ENCODE measurements at regions not wholly inside any gene's neighbourhood (a gene's known extent, or its start where the extent isn't known, plus 50 kb on each side); places are given as distances from the start of the nearest gene placed in this dataset.

GRCh38 chr2:120809151-120809550, 73.5 kb downstream of the GLI2 start:
- ChIA-PET CTCF (interaction anchor here (0.5 kb wide), 1 partner anchor 127 kb away, joined by 3 read pairs; no protein-coding TSS in a partner anchor), POLR2A (no interaction called here)
- Histone ChIP-seq H3K4me3 (ENCODE audit: low read depth, low read length) (no peak overlapping the region), H3K27me3 (replicated peaks; ENCODE audit: control insufficient read depth, insufficient read depth, low read length) (0 out of 2 replicates have a peak, but pooled peaks cover under 1% of the 10 kb centered on the region), H3K36me3 (ENCODE audit: control insufficient read depth, insufficient read depth, low read length) (no peaks in the 10 kb centered on the region), H3K9me3 (no peaks in the 10 kb centered on the region), H3K4me1 (no peaks in the 10 kb centered on the region)
- Mint-ChIP-seq H3K36me3 (ENCODE audit: insufficient read depth, unreplicated experiment) (no peaks in the 10 kb centered on the region), H3K27me3 (ENCODE audit: insufficient read depth, unreplicated experiment) (peaks cover 13% of the 10 kb centered on the region), H3K9me3 (ENCODE audit: unreplicated experiment) (no peaks in the 10 kb centered on the region), H3K27ac (ENCODE audit: unreplicated experiment) (no peak overlapping the region), H3K4me3 (ENCODE audit: unreplicated experiment) (no peak overlapping the region), H3K4me1 (ENCODE audit: low read depth, unreplicated experiment) (no peaks in the 10 kb centered on the region)
- BruUV-seq (replicated peaks), result no TSS peak
- DNase-seq, result no peak
- intact Hi-C loops (cut with micrococcal nuclease; ENCODE audit: unreplicated experiment), result no loop called here
- TF ChIP-seq CTCF (IDR thresholded peaks at IDR 0.05; ENCODE audit: insufficient read depth in 1 of 2, low read depth in 1 of 2, low read length in 1 of 2, severe bottlenecking in 1 of 2, unreplicated experiment in 1 of 2), result no peak

- intact Hi-C loops (cut with micrococcal nuclease; ENCODE audit: unreplicated experiment), result no loop called here
- BruUV-seq (replicated peaks), result no TSS peak
- no peaks in the 10 kb centered on the region for H3K36me3 Mint-ChIP-seq (ENCODE audit: insufficient read depth, unreplicated experiment)
- peaks cover 16% of the 10 kb centered on the region for H3K27me3 Mint-ChIP-seq (ENCODE audit: insufficient read depth, unreplicated experiment)
- ChIA-PET CTCF (interaction anchor here (0.5 kb wide), 1 partner anchor 128 kb away, joined by 3 read pairs; no protein-coding TSS in a partner anchor), POLR2A (no interaction called here)
- Histone ChIP-seq H3K36me3 (ENCODE audit: control insufficient read depth, insufficient read depth, low read length) (no peaks in the 10 kb centered on the region), H3K27me3 (replicated peaks; ENCODE audit: control insufficient read depth, insufficient read depth, low read length) (0 out of 2 replicates have a peak, but pooled peaks cover 2% of the 10 kb centered on the region), H3K4me1 (no peaks in the 10 kb centered on the region), H3K4me3 (ENCODE audit: low read depth, low read length) (no peak overlapping the region), H3K9me3 (no peaks in the 10 kb centered on the region)
- no peak overlapping the region for H3K4me3 Mint-ChIP-seq (ENCODE audit: unreplicated experiment)
- H3K27ac Mint-ChIP-seq (ENCODE audit: unreplicated experiment), result no peak overlapping the region
- no peaks in the 10 kb centered on the region for H3K9me3 Mint-ChIP-seq (ENCODE audit: unreplicated experiment)
- H3K4me1 Mint-ChIP-seq (ENCODE audit: low read depth, unreplicated experiment), result no peaks in the 10 kb centered on the region
- DNase-seq, result no peak
- no peak for TF ChIP-seq CTCF (IDR thresholded peaks at IDR 0.05; ENCODE audit: insufficient read depth in 1 of 2, low read depth in 1 of 2, low read length in 1 of 2, severe bottlenecking in 1 of 2, unreplicated experiment in 1 of 2)
Measured at GRCh38 chr2:120809609-120810440, 74.2 kb downstream of the GLI2 start.

GRCh38 chr2:120810639-120811038, 75.0 kb downstream of the GLI2 start:
- Histone ChIP-seq H3K36me3 (ENCODE audit: control insufficient read depth, insufficient read depth, low read length) (no peaks in the 10 kb centered on the region), H3K27me3 (replicated peaks; ENCODE audit: control insufficient read depth, insufficient read depth, low read length) (0 out of 2 replicates have a peak, but pooled peaks cover 2% of the 10 kb centered on the region), H3K4me3 (ENCODE audit: low read depth, low read length) (no peak overlapping the region), H3K4me1 (no peaks in the 10 kb centered on the region), H3K9me3 (no peaks in the 10 kb centered on the region)
- Mint-ChIP-seq H3K4me1 (ENCODE audit: low read depth, unreplicated experiment) (no peaks in the 10 kb centered on the region), H3K27ac (ENCODE audit: unreplicated experiment) (no peak overlapping the region), H3K9me3 (ENCODE audit: unreplicated experiment) (no peaks in the 10 kb centered on the region), H3K27me3 (ENCODE audit: insufficient read depth, unreplicated experiment) (peaks cover 16% of the 10 kb centered on the region), H3K36me3 (ENCODE audit: insufficient read depth, unreplicated experiment) (no peaks in the 10 kb centered on the region), H3K4me3 (ENCODE audit: unreplicated experiment) (no peak overlapping the region)
- ChIA-PET POLR2A (no interaction called here), CTCF (no interaction called here)
- intact Hi-C loops (cut with micrococcal nuclease; ENCODE audit: unreplicated experiment), result no loop called here
- DNase-seq, result no peak
- BruUV-seq (replicated peaks), result no TSS peak
- no peak for TF ChIP-seq CTCF (IDR thresholded peaks at IDR 0.05; ENCODE audit: insufficient read depth in 1 of 2, low read depth in 1 of 2, low read length in 1 of 2, severe bottlenecking in 1 of 2, unreplicated experiment in 1 of 2)

Data from Caco-2 (cell line).